AG04450 (cell line): ENCODE measurements at regions not wholly inside any gene's neighbourhood (a gene's known extent, or its start where the extent isn't known, plus 50 kb on each side); places are given as distances from the start of the nearest gene placed in this dataset.

ENCODE experiments used
- CTCF ChIA-PET: fragments of 300-600, 350-600 bp; formaldehyde crosslinking; extraction: SDS; loops from one replicate; lab custom pipeline; 2022; ENCODE audit warnings: antibody characterized with exemption, inconsistent platforms; lab: Charles Lee
- POLR2A ChIA-PET: fragments of 350-600 bp; formaldehyde crosslinking; extraction: SDS; loops from one replicate; lab custom pipeline; 2021; ENCODE audit warnings: antibody characterized with exemption, inconsistent platforms; lab: Yijun Ruan, JAX
- DNase-seq: peaks from one replicate; pipeline ENCODE4 v3.0.0-alpha.2; 2011; ENCODE audit warnings: low read depth, low spot score
- H3K27ac ChIP-seq: one replicate; pipeline ENCODE4 v1.5.1; 2012; ENCODE audit warnings: low read depth, low read length, control low read depth
- H3K27me3 ChIP-seq: one replicate; pipeline ENCODE4 v1.6.0; 2012; ENCODE audit warnings: low read length; ENCODE audit not compliant: control insufficient read depth, insufficient read depth
- H3K4me3 ChIP-seq: 2 replicates; pipeline ENCODE4 v1.5.1; 2011; ENCODE audit warnings: mild to moderate bottlenecking, low read depth, low read length, control low read depth
- H3K9me3 ChIP-seq: 2 replicates; pipeline ENCODE4 v1.5.1; 2012; ENCODE audit warnings: low read length; ENCODE audit not compliant: control insufficient read depth, insufficient read depth
- CTCF ChIP-seq: IDR thresholded peaks from 2 replicates; pipeline ENCODE4 v1.5.1; 2011; ENCODE audit warnings: low read depth, low read length, control low read depth, inconsistent platforms

GRCh38 chr10:90125456-90126255 lies 424.3 kb downstream of the KIF20B start:
- POLR2A ChIA-PET: no interaction called here
- TF ChIP-seq CTCF: no peak
- H3K27me3 ChIP-seq: no peaks in the 10 kb centered on the region
- CTCF ChIA-PET: no interaction called here
- no peak for DNase-seq
- no peak overlapping the region for H3K4me3 ChIP-seq
- H3K27ac ChIP-seq: no peak overlapping the region
- no peaks in the 10 kb centered on the region for H3K9me3 ChIP-seq

- no peak for DNase-seq
- H3K27ac ChIP-seq: no peak overlapping the region
- CTCF ChIA-PET: no interaction called here
These were observed 424.8 kb downstream of the KIF20B start for GRCh38 chr10:90126256-90126595.

GRCh38 chr10:90130321-90131086 lies 429.1 kb downstream of the KIF20B start:
- Histone ChIP-seq H3K27ac (no peak overlapping the region), H3K9me3 (peaks cover 3% of the 10 kb centered on the region), H3K27me3 (no peaks in the 10 kb centered on the region), H3K4me3 (no peak overlapping the region)
- ChIA-PET CTCF (interaction anchor here (1.3 kb wide), 1 partner anchor 18 kb away, joined by 3 read pairs; no protein-coding TSS in a partner anchor), POLR2A (no interaction called here)
- TF ChIP-seq CTCF: no peak
- DNase-seq: no peak

More at GRCh38 chr10:90126256-90126595, 424.8 kb downstream of the KIF20B start:
- Histone ChIP-seq H3K9me3 (no peaks in the 10 kb centered on the region), H3K4me3 (no peak overlapping the region), H3K27me3 (no peaks in the 10 kb centered on the region)
- POLR2A ChIA-PET: no interaction called here
- TF ChIP-seq CTCF: no peak

- Histone ChIP-seq H3K9me3 (peaks cover 15% of the 10 kb centered on the region), H3K27me3 (no peaks in the 10 kb centered on the region), H3K4me3 (no peak overlapping the region), H3K27ac (no peak overlapping the region)
- no peak for TF ChIP-seq CTCF
- ChIA-PET POLR2A (no interaction called here), CTCF (no interaction called here)
- no peak for DNase-seq
These were observed 432.2 kb downstream of the KIF20B start for GRCh38 chr10:90133606-90134005.
